ENCODE measurements at regions not wholly inside any gene's neighbourhood (a gene's known extent, or its start where the extent isn't known, plus 50 kb on each side); places are given as distances from the start of the nearest gene placed in this dataset.
"Not testable (repeated sequence)": the region's sequence is repeated elsewhere in the genome, so short reads cannot be mapped to it uniquely, and the experiment has no call there.

GRCh38 chr5:42875785-42876374 lies 64.2 kb upstream of the SELENOP start:
- no peak for DNase-seq (ENCODE audit: low read depth)
- no peak for TF ChIP-seq CTCF (conservative IDR thresholded peaks at IDR 0.05; ENCODE audit: low read depth, low read length)
- H3K4me3 ChIP-seq (ENCODE audit: low read length), result no peak overlapping the region

GRCh38 chr5:42875211-42875610 lies 63.5 kb upstream of the SELENOP start:
- DNase-seq (ENCODE audit: low read depth), result no peak
- TF ChIP-seq CTCF (conservative IDR thresholded peaks at IDR 0.05; ENCODE audit: low read depth, low read length), result no peak
- H3K4me3 ChIP-seq (ENCODE audit: low read length), result no peak overlapping the region

- H3K4me3 ChIP-seq (ENCODE audit: low read length), result no peak overlapping the region
- DNase-seq (ENCODE audit: low read depth), result no peak
- TF ChIP-seq CTCF (conservative IDR thresholded peaks at IDR 0.05; ENCODE audit: low read depth, low read length), result no peak
Measured at GRCh38 chr5:42874621-42875198, 63.0 kb upstream of the SELENOP start.

DNA sequence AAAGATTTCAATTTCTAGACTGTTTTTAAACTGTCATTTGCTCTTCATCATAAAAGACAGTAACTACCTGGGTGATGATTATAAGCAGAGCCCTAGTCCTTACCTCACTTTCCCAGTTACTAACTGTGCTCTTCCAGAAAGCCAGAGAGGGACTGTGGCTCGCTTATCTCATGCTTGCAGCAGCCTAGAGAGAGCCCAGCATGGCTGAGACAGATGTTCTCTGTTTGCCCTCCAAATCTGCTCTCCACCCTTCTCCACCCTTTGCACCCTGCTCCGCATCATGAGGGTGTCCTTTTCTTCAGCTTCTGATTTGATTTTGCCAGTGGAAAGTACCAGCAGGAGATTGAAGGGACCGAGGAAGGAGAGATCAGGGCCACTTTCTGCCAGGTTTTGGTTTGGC lies 61.2 kb upstream of the SELENOP start:
- no peak overlapping the region for H3K4me3 ChIP-seq (ENCODE audit: low read length)
- no peak for TF ChIP-seq CTCF (conservative IDR thresholded peaks at IDR 0.05; ENCODE audit: low read depth, low read length)
- no peak for DNase-seq (ENCODE audit: low read depth)

GRCh38 chr5:42870882-42871418 lies 59.3 kb upstream of the SELENOP start:
- no peak for TF ChIP-seq CTCF (conservative IDR thresholded peaks at IDR 0.05; ENCODE audit: low read depth, low read length)
- DNase-seq (ENCODE audit: low read depth), result no peak
- H3K4me3 ChIP-seq (ENCODE audit: low read length), result no peak overlapping the region

DNA sequence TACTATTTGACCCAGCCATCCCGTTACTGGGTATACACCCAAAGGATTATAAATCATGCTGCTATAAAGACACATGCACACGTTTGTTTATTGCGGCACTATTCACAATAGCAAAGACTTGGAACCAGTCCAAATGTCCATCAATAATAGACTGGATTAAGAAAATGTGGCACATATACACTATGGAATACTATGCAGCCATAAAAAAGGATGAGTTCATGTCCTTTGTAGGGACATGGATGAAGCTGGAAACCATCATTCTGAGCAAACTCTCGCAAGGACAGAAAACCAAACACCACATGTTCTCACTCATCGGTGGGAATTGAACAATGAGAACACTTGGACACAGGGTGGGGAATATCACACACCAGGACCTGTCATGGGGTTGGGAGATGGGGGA lies 56.7 kb upstream of the SELENOP start:
- DNase-seq (ENCODE audit: low read depth); H3K4me3 ChIP-seq (ENCODE audit: low read length): not testable (repeated sequence)

GRCh38 chr5:42864749-42865148 lies 53.1 kb upstream of the SELENOP start:
- not testable (repeated sequence) for H3K4me3 ChIP-seq (ENCODE audit: low read length); DNase-seq (ENCODE audit: low read depth)
